ENCODE measurements at regions not wholly inside any gene's neighbourhood (a gene's known extent, or its start where the extent isn't known, plus 50 kb on each side); places are given as distances from the start of the nearest gene placed in this dataset.
"Not testable (repeated sequence)": the region's sequence is repeated elsewhere in the genome, so short reads cannot be mapped to it uniquely, and the experiment has no call there.

GRCh38 chr16:29148131-29148691, 163.4 kb downstream of the LAT start:
- TF ChIP-seq, protein P1, sequence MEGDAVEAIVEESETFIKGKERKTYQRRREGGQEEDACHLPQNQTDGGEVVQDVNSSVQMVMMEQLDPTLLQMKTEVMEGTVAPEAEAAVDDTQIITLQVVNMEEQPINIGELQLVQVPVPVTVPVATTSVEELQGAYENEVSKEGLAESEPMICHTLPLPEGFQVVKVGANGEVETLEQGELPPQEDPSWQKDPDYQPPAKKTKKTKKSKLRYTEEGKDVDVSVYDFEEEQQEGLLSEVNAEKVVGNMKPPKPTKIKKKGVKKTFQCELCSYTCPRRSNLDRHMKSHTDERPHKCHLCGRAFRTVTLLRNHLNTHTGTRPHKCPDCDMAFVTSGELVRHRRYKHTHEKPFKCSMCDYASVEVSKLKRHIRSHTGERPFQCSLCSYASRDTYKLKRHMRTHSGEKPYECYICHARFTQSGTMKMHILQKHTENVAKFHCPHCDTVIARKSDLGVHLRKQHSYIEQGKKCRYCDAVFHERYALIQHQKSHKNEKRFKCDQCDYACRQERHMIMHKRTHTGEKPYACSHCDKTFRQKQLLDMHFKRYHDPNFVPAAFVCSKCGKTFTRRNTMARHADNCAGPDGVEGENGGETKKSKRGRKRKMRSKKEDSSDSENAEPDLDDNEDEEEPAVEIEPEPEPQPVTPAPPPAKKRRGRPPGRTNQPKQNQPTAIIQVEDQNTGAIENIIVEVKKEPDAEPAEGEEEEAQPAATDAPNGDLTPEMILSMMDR (IDR thresholded peaks at IDR 0.05), result no peak
- H3K4me1 ChIP-seq (ENCODE audit: control insufficient read depth in 1 of 2, low read depth in 2 of 2), result no peaks in the 10 kb centered on the region
- H3K9me3 ChIP-seq, result no peaks in the 10 kb centered on the region
- no peaks in the 10 kb centered on the region for H3K27me3 ChIP-seq (replicated peaks; ENCODE audit: insufficient read depth)
- no peaks in the 10 kb centered on the region for H3K36me3 ChIP-seq
- H3K4me3 ChIP-seq, result no peak overlapping the region
- no peak for DNase-seq (ENCODE audit: low spot score)
- no peak for ATAC-seq (ENCODE audit: insufficient number of reproducible peaks, low FRiP score, low read depth)
- H3K27ac ChIP-seq, result no peak overlapping the region

GRCh38 chr16:29147710-29148109, 162.9 kb downstream of the LAT start:
- not testable (repeated sequence) for ATAC-seq (ENCODE audit: insufficient number of reproducible peaks, low FRiP score, low read depth); H3K27me3 ChIP-seq (replicated peaks; ENCODE audit: insufficient read depth); H3K4me3 ChIP-seq; DNase-seq (ENCODE audit: low spot score); H3K36me3 ChIP-seq; H3K4me1 ChIP-seq (ENCODE audit: control insufficient read depth in 1 of 2, low read depth in 2 of 2); H3K9me3 ChIP-seq; H3K27ac ChIP-seq

DNA sequence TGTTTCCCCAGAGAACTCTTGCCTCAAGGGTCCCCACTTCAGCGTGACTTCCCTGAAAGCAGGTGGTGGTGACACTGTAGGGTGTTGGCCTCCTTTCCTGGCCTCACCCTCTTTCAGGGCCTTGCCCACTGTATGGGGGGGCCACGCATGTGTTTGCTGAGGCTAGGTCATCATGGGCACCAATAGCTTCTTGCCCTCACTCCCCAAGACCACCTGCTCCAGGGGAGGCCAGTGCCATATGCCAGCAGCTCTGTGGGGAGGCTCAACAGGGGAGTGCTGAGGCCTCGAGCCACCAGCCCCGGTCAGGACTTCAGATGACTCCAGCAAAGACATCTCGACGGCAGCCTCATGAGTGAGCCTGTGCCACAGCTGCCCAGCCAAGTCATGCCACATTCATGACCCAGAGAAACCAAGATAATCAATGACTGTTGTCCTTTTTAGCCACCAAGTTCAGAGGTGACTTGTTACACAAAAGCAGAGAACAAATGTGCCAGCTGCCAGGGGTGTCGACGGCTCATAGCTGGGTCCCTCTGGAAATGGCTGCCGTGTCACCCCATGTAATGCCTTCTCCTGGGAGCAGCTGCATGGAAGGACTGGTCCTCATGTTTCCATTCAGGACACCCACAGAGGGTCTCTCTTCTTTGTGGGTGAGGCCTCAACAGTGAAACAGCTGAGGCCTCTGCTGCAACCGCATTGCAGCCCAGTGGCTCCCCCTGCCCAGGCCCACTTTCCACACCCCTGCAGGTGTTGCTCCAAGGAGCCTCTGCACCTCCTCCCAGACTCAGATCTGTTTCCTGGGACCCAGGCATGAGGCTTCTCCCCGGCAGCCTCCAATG, 162.2 kb downstream of the LAT start:
- H3K4me3 ChIP-seq; H3K4me1 ChIP-seq (ENCODE audit: control insufficient read depth in 1 of 2, low read depth in 2 of 2); ATAC-seq (ENCODE audit: insufficient number of reproducible peaks, low FRiP score, low read depth); H3K27ac ChIP-seq; H3K36me3 ChIP-seq; H3K27me3 ChIP-seq (replicated peaks; ENCODE audit: insufficient read depth); DNase-seq (ENCODE audit: low spot score); H3K9me3 ChIP-seq: not testable (repeated sequence)

DNA sequence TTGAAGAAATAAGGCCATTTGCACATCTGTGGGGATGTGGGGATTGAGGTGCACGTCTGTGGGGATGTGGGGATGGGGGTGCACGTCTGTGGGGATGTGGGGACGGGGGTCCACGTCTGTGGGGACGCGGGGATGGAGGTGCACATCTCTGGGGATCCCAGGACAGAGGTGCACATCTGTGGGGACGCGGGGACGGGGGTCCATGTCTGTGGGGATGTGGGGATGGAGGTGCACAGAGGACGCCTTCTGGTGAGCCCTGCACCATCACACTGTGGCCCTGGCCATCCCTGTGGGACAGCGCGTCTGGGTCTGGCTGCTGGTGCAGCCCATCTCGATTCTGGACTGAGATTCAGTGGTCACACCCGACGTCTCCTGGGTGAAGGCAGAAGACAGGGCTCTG, 161.4 kb downstream of the LAT start:
- ATAC-seq (ENCODE audit: insufficient number of reproducible peaks, low FRiP score, low read depth) (no peak), DNase-seq (ENCODE audit: low spot score) (no peak)
- Histone ChIP-seq H3K36me3 (no peaks in the 10 kb centered on the region), H3K4me1 (ENCODE audit: control insufficient read depth in 1 of 2, low read depth in 2 of 2) (no peaks in the 10 kb centered on the region), H3K9me3 (no peaks in the 10 kb centered on the region), H3K4me3 (no peak overlapping the region), H3K27me3 (replicated peaks; ENCODE audit: insufficient read depth) (no peaks in the 10 kb centered on the region), H3K27ac (no peak overlapping the region)
- TF ChIP-seq, protein P1 (IDR thresholded peaks at IDR 0.05), result no peak

GRCh38 chr16:29145486-29146225, 160.8 kb downstream of the LAT start:
- H3K27ac ChIP-seq; H3K27me3 ChIP-seq (replicated peaks; ENCODE audit: insufficient read depth); ATAC-seq (ENCODE audit: insufficient number of reproducible peaks, low FRiP score, low read depth); DNase-seq (ENCODE audit: low spot score); H3K36me3 ChIP-seq; H3K4me1 ChIP-seq (ENCODE audit: control insufficient read depth in 1 of 2, low read depth in 2 of 2); H3K9me3 ChIP-seq; H3K4me3 ChIP-seq: not testable (repeated sequence)

- H3K4me3 ChIP-seq; DNase-seq (ENCODE audit: low spot score); H3K36me3 ChIP-seq; H3K27ac ChIP-seq; H3K4me1 ChIP-seq (ENCODE audit: control insufficient read depth in 1 of 2, low read depth in 2 of 2); H3K9me3 ChIP-seq; ATAC-seq (ENCODE audit: insufficient number of reproducible peaks, low FRiP score, low read depth); H3K27me3 ChIP-seq (replicated peaks; ENCODE audit: insufficient read depth): not testable (repeated sequence)
Measured at GRCh38 chr16:29145086-29145485, 160.2 kb downstream of the LAT start.

DNA sequence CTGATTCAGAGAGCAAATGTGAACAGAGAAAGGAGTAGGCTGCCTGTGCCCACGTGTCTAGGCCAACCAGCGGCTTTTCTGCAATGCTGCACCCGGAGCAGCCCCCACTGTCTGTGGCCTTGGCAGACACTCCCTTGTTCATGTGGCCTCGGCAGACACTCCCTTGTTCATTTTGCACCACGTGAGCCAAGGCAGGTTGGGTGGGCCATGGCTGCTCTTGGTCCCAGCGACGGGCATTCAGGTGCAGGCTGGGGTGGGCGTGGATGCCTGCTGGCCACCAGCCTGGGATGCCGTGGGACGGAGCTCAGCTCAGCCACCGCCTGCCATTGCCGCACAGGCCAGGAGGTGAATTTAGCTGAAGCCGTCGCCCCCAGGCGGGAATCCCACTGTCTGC, 159.8 kb downstream of the LAT start:
- H3K27me3 ChIP-seq (replicated peaks; ENCODE audit: insufficient read depth); DNase-seq (ENCODE audit: low spot score); H3K4me1 ChIP-seq (ENCODE audit: control insufficient read depth in 1 of 2, low read depth in 2 of 2); H3K4me3 ChIP-seq; ATAC-seq (ENCODE audit: insufficient number of reproducible peaks, low FRiP score, low read depth); H3K36me3 ChIP-seq; H3K9me3 ChIP-seq; H3K27ac ChIP-seq: not testable (repeated sequence)

GRCh38 chr16:29143739-29144668, 159.2 kb downstream of the LAT start:
- H3K27ac ChIP-seq; DNase-seq (ENCODE audit: low spot score); ATAC-seq (ENCODE audit: insufficient number of reproducible peaks, low FRiP score, low read depth): not testable (repeated sequence)

GRCh38 chr16:29142506-29142905, 157.7 kb downstream of the LAT start:
- ATAC-seq (ENCODE audit: insufficient number of reproducible peaks, low FRiP score, low read depth); H3K4me1 ChIP-seq (ENCODE audit: control insufficient read depth in 1 of 2, low read depth in 2 of 2); DNase-seq (ENCODE audit: low spot score): not testable (repeated sequence)

More at GRCh38 chr16:29143739-29144668, 159.2 kb downstream of the LAT start:
- H3K27me3 ChIP-seq (replicated peaks; ENCODE audit: insufficient read depth); H3K4me1 ChIP-seq (ENCODE audit: control insufficient read depth in 1 of 2, low read depth in 2 of 2); H3K4me3 ChIP-seq; H3K9me3 ChIP-seq; H3K36me3 ChIP-seq: not testable (repeated sequence)

More at GRCh38 chr16:29142506-29142905, 157.7 kb downstream of the LAT start:
- not testable (repeated sequence) for H3K27ac ChIP-seq; H3K27me3 ChIP-seq (replicated peaks; ENCODE audit: insufficient read depth); H3K9me3 ChIP-seq; H3K36me3 ChIP-seq; H3K4me3 ChIP-seq

Measured in thoracic aorta (tissue), 2 donors.